ENCODE measurements at regions not wholly inside any gene's neighbourhood (a gene's known extent, or its start where the extent isn't known, plus 50 kb on each side); places are given as distances from the start of the nearest gene placed in this dataset.

DNA sequence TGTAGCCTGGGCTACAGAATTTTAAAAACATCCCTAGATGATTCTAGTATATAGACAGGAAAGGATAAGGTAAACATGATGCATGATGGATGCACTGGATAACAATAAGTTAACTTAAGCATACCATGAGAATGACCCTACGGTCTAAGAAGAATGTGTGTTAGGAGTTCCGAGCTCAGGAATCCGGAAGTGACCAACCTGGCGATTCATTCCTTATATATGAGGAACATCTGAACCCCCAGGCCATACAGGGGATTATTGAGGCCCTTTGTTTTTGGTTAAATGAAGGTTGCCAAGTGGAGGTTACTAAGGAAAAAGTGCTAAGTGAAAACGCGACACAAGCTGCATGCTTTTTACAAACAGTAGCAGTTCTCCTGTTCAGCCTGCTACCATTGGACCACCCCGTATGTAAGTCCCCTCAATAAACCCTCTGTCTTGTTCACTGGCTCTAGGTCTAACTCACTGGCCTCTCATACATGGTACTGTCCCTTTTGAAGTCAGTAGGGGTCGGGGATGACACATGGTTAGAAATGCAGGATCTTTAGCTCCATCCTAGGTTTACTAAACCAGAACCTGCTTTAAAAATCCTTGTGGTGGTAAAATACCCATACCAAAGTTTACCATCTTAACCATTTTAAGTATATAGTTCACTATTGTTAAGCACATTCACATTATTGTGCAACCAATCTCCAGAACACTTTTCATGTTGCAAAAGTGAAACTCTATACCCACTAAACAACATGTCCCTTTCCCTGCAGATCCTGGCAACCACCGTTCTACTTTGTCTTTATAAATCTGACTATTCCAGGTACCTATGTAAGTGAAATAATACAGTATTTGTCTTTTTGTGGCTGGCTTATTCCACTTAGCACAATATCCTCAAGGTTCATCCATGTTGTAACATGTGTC, 111.0 kb upstream of the MAP4K3 start:
- DNase-seq = no peak
- intact Hi-C loops (cut with DNase I) = no loop called here
- 95 to 96% methylated on average over 9 of the region's 9 CpGs for WGBS, 2 donors

DNA sequence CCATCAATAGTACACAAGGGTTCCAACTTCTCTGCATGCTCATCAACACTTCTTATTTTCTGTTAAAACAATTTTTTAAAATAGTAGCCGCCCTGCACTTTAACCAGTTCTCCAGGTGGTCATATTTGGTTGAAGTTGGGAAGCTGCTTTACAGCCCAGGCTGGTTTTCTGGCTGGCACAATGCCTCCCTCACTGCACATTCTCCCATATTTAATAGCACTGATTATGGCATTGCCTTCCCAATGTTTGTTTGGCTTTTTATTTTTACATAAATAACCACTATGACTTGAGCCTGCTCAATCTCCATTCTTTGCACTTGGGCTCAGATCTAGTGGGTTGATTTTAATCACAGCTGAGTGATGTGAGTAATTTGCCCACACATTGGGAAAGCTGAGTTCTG, 111.9 kb upstream of the MAP4K3 start:
- no peaks in the 10 kb centered on the region for H3K36me3 ChIP-seq (ENCODE audit: control insufficient read depth in 1 of 2, insufficient read depth in 2 of 2, low read length in 1 of 2)
- 96 to 100% methylated on average over 1 of the region's 1 CpG for WGBS, 2 donors

More for the DNA sequence above, 111.0 kb upstream of the MAP4K3 start:
- Histone ChIP-seq H3K4me3 (ENCODE audit: low read length in 2 of 2) (no peak overlapping the region), H3K27me3 (ENCODE audit: control insufficient read depth in 1 of 2, insufficient read depth in 2 of 2, low read length in 1 of 2) (no peaks in the 10 kb centered on the region), H3K4me1 (ENCODE audit: control insufficient read depth in 1 of 2, insufficient read depth in 2 of 2, low read length in 2 of 2) (no peaks in the 10 kb centered on the region), H3K36me3 (ENCODE audit: control insufficient read depth in 1 of 2, insufficient read depth in 2 of 2, low read length in 1 of 2) (no peaks in the 10 kb centered on the region), H3K9me3 (ENCODE audit: control insufficient read depth, low read length) (no peaks in the 10 kb centered on the region), H3K27ac (ENCODE audit: low read depth in 1 of 2, low read length in 2 of 2) (no peak overlapping the region)
- ATAC-seq (ENCODE audit: low FRiP score) = no peak

DNA sequence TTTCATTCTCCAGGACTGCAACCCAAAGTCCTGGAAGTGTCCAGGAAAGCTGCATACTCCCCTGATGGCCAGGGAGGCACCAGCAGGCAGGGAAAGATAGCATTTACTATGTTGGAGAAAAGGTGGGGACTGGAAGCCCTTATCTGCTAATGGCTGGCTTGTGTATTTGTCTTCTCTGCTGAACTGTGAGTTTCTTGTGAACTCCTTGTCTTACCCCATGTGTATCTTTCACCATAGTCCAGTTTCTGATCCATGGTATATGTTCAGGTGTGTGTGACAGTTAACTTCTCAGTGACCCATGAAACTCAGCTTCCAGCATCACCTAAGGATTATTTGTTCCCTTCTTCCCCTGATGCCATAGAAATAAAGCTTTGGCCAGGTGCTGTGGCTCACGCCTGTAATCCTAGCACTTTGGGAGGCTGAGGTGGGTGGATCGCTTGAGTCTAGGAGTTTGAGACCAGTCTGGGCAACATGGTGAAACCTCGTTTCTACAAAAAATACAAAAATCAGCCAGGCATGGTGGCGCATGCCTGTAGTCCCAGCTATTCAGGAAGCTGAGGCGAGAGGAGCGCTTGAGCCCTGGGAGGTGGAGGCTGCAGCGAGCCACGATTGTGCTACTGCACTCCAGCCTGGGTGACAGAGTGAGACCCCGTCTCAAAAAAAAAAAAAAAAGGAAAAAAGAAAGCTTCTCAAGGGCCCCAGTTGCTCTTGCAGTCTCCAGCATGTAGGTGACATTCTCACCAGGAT, 112.8 kb upstream of the MAP4K3 start:
- Histone ChIP-seq H3K4me3 (ENCODE audit: low read length in 2 of 2) (no peak overlapping the region), H3K27me3 (ENCODE audit: control insufficient read depth in 1 of 2, insufficient read depth in 2 of 2, low read length in 1 of 2) (no peaks in the 10 kb centered on the region), H3K9me3 (ENCODE audit: control insufficient read depth, low read length) (no peaks in the 10 kb centered on the region), H3K4me1 (ENCODE audit: control insufficient read depth in 1 of 2, insufficient read depth in 2 of 2, low read length in 2 of 2) (no peaks in the 10 kb centered on the region), H3K36me3 (ENCODE audit: control insufficient read depth in 1 of 2, insufficient read depth in 2 of 2, low read length in 1 of 2) (no peaks in the 10 kb centered on the region), H3K27ac (ENCODE audit: low read depth in 1 of 2, low read length in 2 of 2) (no peak overlapping the region)
- intact Hi-C loops (cut with DNase I) = no loop called here
- WGBS, 2 donors = 93 to 96% methylated on average over 8 to 9 of the region's 9 CpGs
- no peak for DNase-seq
- no peak for ATAC-seq (ENCODE audit: low FRiP score)

More for the DNA sequence above, 111.9 kb upstream of the MAP4K3 start:
- no peak for DNase-seq
- Histone ChIP-seq H3K27ac (ENCODE audit: low read depth in 1 of 2, low read length in 2 of 2) (no peak overlapping the region), H3K9me3 (ENCODE audit: control insufficient read depth, low read length) (no peaks in the 10 kb centered on the region), H3K4me1 (ENCODE audit: control insufficient read depth in 1 of 2, insufficient read depth in 2 of 2, low read length in 2 of 2) (no peaks in the 10 kb centered on the region), H3K27me3 (ENCODE audit: control insufficient read depth in 1 of 2, insufficient read depth in 2 of 2, low read length in 1 of 2) (no peaks in the 10 kb centered on the region), H3K4me3 (ENCODE audit: low read length in 2 of 2) (no peak overlapping the region)
- intact Hi-C loops (cut with DNase I) = no loop called here
- no peak for ATAC-seq (ENCODE audit: low FRiP score)

DNA sequence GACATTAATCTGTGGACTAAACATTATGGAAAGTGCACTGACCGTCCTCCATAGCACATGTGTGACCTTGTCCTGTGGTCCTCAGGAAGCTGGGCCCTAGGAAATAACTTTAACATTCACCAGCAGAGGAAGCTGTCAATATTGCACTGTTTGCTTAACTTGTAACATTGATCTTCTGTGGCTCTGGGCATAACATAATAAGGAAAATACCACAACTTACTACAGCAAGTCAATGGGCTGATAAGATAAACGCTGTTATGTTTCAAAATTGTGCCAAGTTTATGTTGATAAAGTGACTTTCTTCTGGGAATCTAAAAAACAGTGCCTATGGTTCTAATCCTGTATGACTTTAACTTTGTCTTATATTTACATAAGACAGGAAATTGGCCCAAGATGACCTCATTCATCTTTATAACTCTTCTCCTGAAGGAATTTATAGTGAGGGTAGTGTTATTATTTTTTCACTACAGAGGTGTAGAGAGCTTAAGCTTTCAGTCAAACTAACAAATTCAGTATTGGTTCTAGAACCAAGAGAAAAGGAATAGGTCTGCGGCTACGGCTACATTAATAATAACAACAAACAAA, 113.7 kb upstream of the MAP4K3 start:
- ATAC-seq (ENCODE audit: low FRiP score) = no peak
- no peaks in the 10 kb centered on the region for H3K27me3 ChIP-seq (ENCODE audit: control insufficient read depth in 1 of 2, insufficient read depth in 2 of 2, low read length in 1 of 2)
- no peak overlapping the region for H3K27ac ChIP-seq (ENCODE audit: low read depth in 1 of 2, low read length in 2 of 2)
- no peaks in the 10 kb centered on the region for H3K36me3 ChIP-seq (ENCODE audit: control insufficient read depth in 1 of 2, insufficient read depth in 2 of 2, low read length in 1 of 2)
- no peaks in the 10 kb centered on the region for H3K4me1 ChIP-seq (ENCODE audit: control insufficient read depth in 1 of 2, insufficient read depth in 2 of 2, low read length in 2 of 2)
- 47% methylated on average over 4 of the region's 4 CpGs for WGBS, 2 donors
- no peak for DNase-seq
- intact Hi-C loops (cut with DNase I) = no loop called here
- H3K4me3 ChIP-seq (ENCODE audit: low read length in 2 of 2) = no peak overlapping the region
- H3K9me3 ChIP-seq (ENCODE audit: control insufficient read depth, low read length) = no peaks in the 10 kb centered on the region

DNA sequence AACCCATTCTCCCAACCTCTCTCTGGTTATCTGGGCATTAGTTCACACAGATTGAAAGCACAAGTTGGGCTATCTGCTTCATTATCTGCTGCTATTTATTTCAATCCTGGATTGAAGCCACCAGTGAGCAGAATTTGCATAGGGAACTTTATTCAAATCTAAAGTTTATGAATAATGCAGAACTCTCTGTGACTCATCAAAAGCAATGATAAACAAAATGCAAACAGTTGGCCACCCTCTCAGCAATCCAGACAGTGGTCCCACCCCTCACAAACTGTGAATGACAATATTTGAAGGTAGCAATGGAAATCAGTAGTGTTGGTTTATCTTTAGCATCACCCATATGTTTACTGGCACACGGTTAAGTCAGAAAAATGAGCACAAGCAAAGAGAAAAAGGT, 106.8 kb upstream of the TMEM178A start:
- Histone ChIP-seq H3K4me1 (ENCODE audit: control insufficient read depth in 1 of 2, insufficient read depth in 2 of 2, low read length in 2 of 2) (no peaks in the 10 kb centered on the region), H3K27ac (ENCODE audit: low read depth in 1 of 2, low read length in 2 of 2) (no peak overlapping the region), H3K27me3 (ENCODE audit: control insufficient read depth in 1 of 2, insufficient read depth in 2 of 2, low read length in 1 of 2) (no peaks in the 10 kb centered on the region), H3K36me3 (ENCODE audit: control insufficient read depth in 1 of 2, insufficient read depth in 2 of 2, low read length in 1 of 2) (no peaks in the 10 kb centered on the region), H3K4me3 (ENCODE audit: low read length in 2 of 2) (no peak overlapping the region), H3K9me3 (ENCODE audit: control insufficient read depth, low read length) (no peaks in the 10 kb centered on the region)
- ATAC-seq (ENCODE audit: low FRiP score) = no peak
- intact Hi-C loops (cut with DNase I) = no loop called here
- WGBS, 2 donors = 85 to 88% methylated on average over 1 of the region's 1 CpG
- no peak for DNase-seq

DNA sequence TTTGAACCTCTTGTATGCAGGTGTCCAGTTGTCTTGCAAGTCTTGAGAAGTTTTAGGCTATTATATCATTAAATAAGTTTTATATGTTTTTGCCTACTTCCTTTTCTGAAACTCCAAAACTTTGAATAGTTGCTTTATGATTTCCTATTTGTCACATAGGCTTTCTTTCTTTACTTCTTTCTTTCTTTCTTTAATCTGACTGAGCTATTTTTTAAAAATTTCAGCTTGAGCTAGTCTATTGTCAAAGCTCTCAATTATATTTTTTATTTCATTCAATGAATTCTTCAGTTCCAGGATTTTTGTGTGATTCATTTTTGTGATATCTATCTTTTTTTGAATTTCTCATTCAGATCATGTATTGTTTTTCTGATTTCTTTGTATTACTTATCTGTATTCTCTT, 102.1 kb upstream of the TMEM178A start:
- Histone ChIP-seq H3K27ac (ENCODE audit: low read depth in 1 of 2, low read length in 2 of 2) (no peak overlapping the region), H3K27me3 (ENCODE audit: control insufficient read depth in 1 of 2, insufficient read depth in 2 of 2, low read length in 1 of 2) (no peaks in the 10 kb centered on the region), H3K9me3 (ENCODE audit: control insufficient read depth, low read length) (no peaks in the 10 kb centered on the region), H3K4me1 (ENCODE audit: control insufficient read depth in 1 of 2, insufficient read depth in 2 of 2, low read length in 2 of 2) (peaks cover 5 to 6% of the 10 kb centered on the region in 2 donors), H3K36me3 (ENCODE audit: control insufficient read depth in 1 of 2, insufficient read depth in 2 of 2, low read length in 1 of 2) (no peaks in the 10 kb centered on the region), H3K4me3 (ENCODE audit: low read length in 2 of 2) (no peak overlapping the region)
- intact Hi-C loops (cut with DNase I) = no loop called here
- DNase-seq = no peak
- ATAC-seq (ENCODE audit: low FRiP score) = no peak

DNA sequence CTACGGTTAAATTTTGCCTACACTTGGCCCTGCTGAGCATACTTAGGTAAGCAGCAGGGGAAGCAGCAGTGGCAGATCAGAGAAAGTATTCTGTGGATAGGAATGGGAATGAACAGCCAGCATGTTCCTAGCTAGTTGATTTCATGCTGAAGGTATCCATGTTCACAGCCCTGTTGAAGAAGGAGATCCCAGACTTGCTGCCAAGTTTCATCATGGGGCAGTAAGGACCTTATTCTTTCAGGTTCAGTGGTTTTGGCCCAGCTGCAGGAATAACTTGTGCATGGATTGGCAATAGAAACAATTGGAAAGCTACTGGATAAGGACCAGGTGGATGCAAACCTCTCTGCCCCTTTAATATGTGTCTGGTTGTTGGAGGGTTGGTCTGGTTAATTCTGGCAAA, 98.2 kb upstream of the TMEM178A start:
- no peaks in the 10 kb centered on the region for H3K27me3 ChIP-seq (ENCODE audit: control insufficient read depth in 1 of 2, insufficient read depth in 2 of 2, low read length in 1 of 2)
- H3K4me3 ChIP-seq (ENCODE audit: low read length in 2 of 2) = no peak overlapping the region
- peaks cover 6 to 8% of the 10 kb centered on the region in 2 donors for H3K4me1 ChIP-seq (ENCODE audit: control insufficient read depth in 1 of 2, insufficient read depth in 2 of 2, low read length in 2 of 2)
- no peaks in the 10 kb centered on the region for H3K9me3 ChIP-seq (ENCODE audit: control insufficient read depth, low read length)
- no peak for DNase-seq
- no peak for ATAC-seq (ENCODE audit: low FRiP score)
- no peaks in the 10 kb centered on the region for H3K36me3 ChIP-seq (ENCODE audit: control insufficient read depth in 1 of 2, insufficient read depth in 2 of 2, low read length in 1 of 2)
- 85 to 88% methylated on average over 1 of the region's 1 CpG for WGBS, 2 donors
- H3K27ac ChIP-seq (ENCODE audit: low read depth in 1 of 2, low read length in 2 of 2) = peak overlapping the region in 1 of 2 donors; percentile 7
- intact Hi-C loops (cut with DNase I) = loop anchor here (2.0 to 5.0 kb wide), 2 partner anchors 50 to 53 kb away; no protein-coding TSS in a partner anchor

DNA sequence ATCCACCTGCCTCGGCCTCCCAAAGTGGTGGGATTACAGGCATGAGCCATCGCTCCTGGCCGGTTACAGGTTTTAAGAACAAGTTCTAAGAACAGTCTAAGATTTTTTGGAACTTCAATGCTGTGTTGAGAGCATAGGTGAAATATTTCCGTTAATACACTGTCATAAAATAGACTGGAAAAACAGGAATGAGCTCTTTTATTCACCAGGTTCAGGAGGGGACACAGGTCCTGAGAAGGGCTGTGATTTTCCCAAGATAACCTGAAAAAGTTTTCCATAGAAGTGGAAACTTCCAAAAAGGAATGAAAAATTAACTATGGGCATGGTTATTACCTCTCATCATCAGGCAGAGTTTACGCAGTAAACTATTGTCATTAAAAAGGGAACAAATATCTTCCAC, 97.6 kb upstream of the TMEM178A start:
- peak overlapping the region; percentile 42 to 82 for H3K27ac ChIP-seq (ENCODE audit: low read depth in 1 of 2, low read length in 2 of 2)
- H3K9me3 ChIP-seq (ENCODE audit: control insufficient read depth, low read length) = no peaks in the 10 kb centered on the region
- no peaks in the 10 kb centered on the region for H3K27me3 ChIP-seq (ENCODE audit: control insufficient read depth in 1 of 2, insufficient read depth in 2 of 2, low read length in 1 of 2)
- H3K4me1 ChIP-seq (ENCODE audit: control insufficient read depth in 1 of 2, insufficient read depth in 2 of 2, low read length in 2 of 2) = peaks cover 6 to 8% of the 10 kb centered on the region in 2 donors
- no peaks in the 10 kb centered on the region for H3K36me3 ChIP-seq (ENCODE audit: control insufficient read depth in 1 of 2, insufficient read depth in 2 of 2, low read length in 1 of 2)
- DNase-seq = no peak
- no peak for ATAC-seq (ENCODE audit: low FRiP score)
- H3K4me3 ChIP-seq (ENCODE audit: low read length in 2 of 2) = no peak overlapping the region
- intact Hi-C loops (cut with DNase I) = loop anchor here in 1 of 2 donors (5.0 kb wide), 1 partner anchor 51 kb away; no protein-coding TSS in a partner anchor
- 52 to 58% methylated on average over 5 of the region's 5 CpGs for WGBS, 2 donors
